Keratinocyte (primary cell): ENCODE measurements at regions not wholly inside any gene's neighbourhood (a gene's known extent, or its start where the extent isn't known, plus 50 kb on each side); places are given as distances from the start of the nearest gene placed in this dataset.

Experiments used
- EZH2 ChIP-seq: IDR thresholded peaks from one replicate; pipeline ENCODE4 v1.6.1; 2012; ENCODE audit warnings: inconsistent platforms, mild to moderate bottlenecking, low read length, moderate library complexity
- TF ChIP-seq, protein P1 (sequence below), 3 experiments: IDR thresholded peaks in 1 of 3; conservative IDR thresholded peaks in 1 of 3; optimal IDR thresholded peaks in 1 of 3; 2 replicates in 2 of 3; 3 replicates in 1 of 3; pipeline versions ENCODE3 to v1.5.1; 2011; ENCODE audit warnings: low read length in 3 of 3, mild to moderate bottlenecking in 3 of 3, moderate library complexity in 2 of 3, control low read depth in 1 of 3, inconsistent platforms in 1 of 3; ENCODE audit not compliant: insufficient read depth in 2 of 3; ENCODE audit errors: extremely low read depth in 1 of 3

DNA sequence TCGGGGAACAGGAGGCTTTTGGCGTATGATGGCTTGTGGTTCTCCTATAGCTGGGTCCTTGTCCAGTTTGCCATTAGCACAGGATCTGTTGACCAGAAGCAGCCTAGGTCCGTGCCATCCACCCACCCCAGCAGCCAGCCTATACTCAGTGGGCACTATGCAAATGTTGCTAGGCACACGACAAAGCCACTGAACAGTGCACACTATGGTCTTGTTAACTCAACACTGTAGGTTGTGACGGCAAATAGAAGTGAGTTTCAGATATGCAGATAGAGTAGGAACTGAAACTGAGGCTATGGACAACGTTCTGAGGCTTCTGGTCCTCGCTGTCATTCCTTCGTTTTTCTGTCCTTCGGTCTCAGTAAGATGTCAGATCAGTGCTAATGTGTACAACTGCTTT is 541.3 kb upstream of the TENM3 start:
- TF ChIP-seq, protein P1, sequence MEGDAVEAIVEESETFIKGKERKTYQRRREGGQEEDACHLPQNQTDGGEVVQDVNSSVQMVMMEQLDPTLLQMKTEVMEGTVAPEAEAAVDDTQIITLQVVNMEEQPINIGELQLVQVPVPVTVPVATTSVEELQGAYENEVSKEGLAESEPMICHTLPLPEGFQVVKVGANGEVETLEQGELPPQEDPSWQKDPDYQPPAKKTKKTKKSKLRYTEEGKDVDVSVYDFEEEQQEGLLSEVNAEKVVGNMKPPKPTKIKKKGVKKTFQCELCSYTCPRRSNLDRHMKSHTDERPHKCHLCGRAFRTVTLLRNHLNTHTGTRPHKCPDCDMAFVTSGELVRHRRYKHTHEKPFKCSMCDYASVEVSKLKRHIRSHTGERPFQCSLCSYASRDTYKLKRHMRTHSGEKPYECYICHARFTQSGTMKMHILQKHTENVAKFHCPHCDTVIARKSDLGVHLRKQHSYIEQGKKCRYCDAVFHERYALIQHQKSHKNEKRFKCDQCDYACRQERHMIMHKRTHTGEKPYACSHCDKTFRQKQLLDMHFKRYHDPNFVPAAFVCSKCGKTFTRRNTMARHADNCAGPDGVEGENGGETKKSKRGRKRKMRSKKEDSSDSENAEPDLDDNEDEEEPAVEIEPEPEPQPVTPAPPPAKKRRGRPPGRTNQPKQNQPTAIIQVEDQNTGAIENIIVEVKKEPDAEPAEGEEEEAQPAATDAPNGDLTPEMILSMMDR (optimal IDR thresholded peaks at IDR 0.05 in 1 of 3, IDR thresholded peaks at IDR 0.05 in 1 of 3, conservative IDR thresholded peaks at IDR 0.05 in 1 of 3; ENCODE audit: extremely low read depth in 1 of 3, insufficient read depth in 2 of 3, low read length in 3 of 3), result no peak
- no peak for TF ChIP-seq EZH2
